ENCODE measurements at regions not wholly inside any gene's neighbourhood (a gene's known extent, or its start where the extent isn't known, plus 50 kb on each side); places are given as distances from the start of the nearest gene placed in this dataset.
"Not testable (repeated sequence)": the region's sequence is repeated elsewhere in the genome, so short reads cannot be mapped to it uniquely, and the experiment has no call there.

GRCh38 chrX:96094616-96095015 is 590.0 kb upstream of the DIAPH2 start:
- intact Hi-C loops (cut with DNase I): loop anchor here (10.0 kb wide), 1 partner anchor 1850 kb away; no protein-coding TSS in a partner anchor
- Histone ChIP-seq H3K4me3 (no peak overlapping the region), H3K27me3 (no peaks in the 10 kb centered on the region), H3K27ac (no peak overlapping the region), H3K36me3 (no peaks in the 10 kb centered on the region), H3K4me1 (no peaks in the 10 kb centered on the region), H3K9me3 (no peaks in the 10 kb centered on the region)
- TF ChIP-seq POLR2AphosphoS5 (IDR thresholded peaks at IDR 0.05; ENCODE audit: insufficient read depth in 1 of 2, low read depth in 1 of 2) (no peak), POLR2A (IDR thresholded peaks at IDR 0.05) (no peak), CTCF (IDR thresholded peaks at IDR 0.05) (no peak)
- no peak for DNase-seq (ENCODE audit: extremely low spot score in 2 of 2)

GRCh38 chrX:96098471-96098870 is 586.2 kb upstream of the DIAPH2 start:
- no peaks in the 10 kb centered on the region for H3K4me1 ChIP-seq
- intact Hi-C loops (cut with DNase I): loop anchor here (10.0 kb wide), 1 partner anchor 1854 kb away; no protein-coding TSS in a partner anchor
- H3K36me3 ChIP-seq: no peaks in the 10 kb centered on the region

GRCh38 chrX:96102997-96103396 is 581.6 kb upstream of the DIAPH2 start:
- no peaks in the 10 kb centered on the region for H3K36me3 ChIP-seq
- no peak overlapping the region for H3K27ac ChIP-seq
- H3K9me3 ChIP-seq: no peaks in the 10 kb centered on the region
- DNase-seq (ENCODE audit: extremely low spot score in 2 of 2): no peak
- intact Hi-C loops (cut with DNase I): no loop called here
- no peaks in the 10 kb centered on the region for H3K4me1 ChIP-seq
- no peak overlapping the region for H3K4me3 ChIP-seq
- no peaks in the 10 kb centered on the region for H3K27me3 ChIP-seq
- no peak for TF ChIP-seq CTCF (IDR thresholded peaks at IDR 0.05)
- TF ChIP-seq POLR2AphosphoS5 (IDR thresholded peaks at IDR 0.05; ENCODE audit: insufficient read depth in 1 of 2, low read depth in 1 of 2): no peak
- no peak for TF ChIP-seq POLR2A (IDR thresholded peaks at IDR 0.05)

More at GRCh38 chrX:96098471-96098870, 586.2 kb upstream of the DIAPH2 start:
- DNase-seq (ENCODE audit: extremely low spot score in 2 of 2): no peak
- H3K27ac ChIP-seq: no peak overlapping the region
- no peaks in the 10 kb centered on the region for H3K9me3 ChIP-seq
- no peak overlapping the region for H3K4me3 ChIP-seq
- no peaks in the 10 kb centered on the region for H3K27me3 ChIP-seq
- TF ChIP-seq CTCF (IDR thresholded peaks at IDR 0.05) (no peak), POLR2A (IDR thresholded peaks at IDR 0.05) (no peak), POLR2AphosphoS5 (IDR thresholded peaks at IDR 0.05; ENCODE audit: insufficient read depth in 1 of 2, low read depth in 1 of 2) (no peak)

- intact Hi-C loops (cut with DNase I): no loop called here
- Histone ChIP-seq H3K4me1 (no peaks in the 10 kb centered on the region), H3K36me3 (no peaks in the 10 kb centered on the region), H3K27me3 (no peaks in the 10 kb centered on the region), H3K27ac (no peak overlapping the region), H3K4me3 (no peak overlapping the region), H3K9me3 (no peaks in the 10 kb centered on the region)
- no peak for DNase-seq (ENCODE audit: extremely low spot score in 2 of 2)
- TF ChIP-seq CTCF (IDR thresholded peaks at IDR 0.05): no peak
- no peak for TF ChIP-seq POLR2AphosphoS5 (IDR thresholded peaks at IDR 0.05; ENCODE audit: insufficient read depth in 1 of 2, low read depth in 1 of 2)
- no peak for TF ChIP-seq POLR2A (IDR thresholded peaks at IDR 0.05)
Observed at GRCh38 chrX:96112689-96113088, 572.0 kb upstream of the DIAPH2 start.

GRCh38 chrX:96126182-96126581 is 558.5 kb upstream of the DIAPH2 start:
- Histone ChIP-seq H3K4me1 (no peaks in the 10 kb centered on the region), H3K36me3 (no peaks in the 10 kb centered on the region), H3K4me3 (no peak overlapping the region), H3K27me3 (no peaks in the 10 kb centered on the region), H3K27ac (no peak overlapping the region), H3K9me3 (no peaks in the 10 kb centered on the region)
- intact Hi-C loops (cut with DNase I): no loop called here
- TF ChIP-seq POLR2A (IDR thresholded peaks at IDR 0.05) (no peak), CTCF (IDR thresholded peaks at IDR 0.05) (no peak), POLR2AphosphoS5 (IDR thresholded peaks at IDR 0.05; ENCODE audit: insufficient read depth in 1 of 2, low read depth in 1 of 2) (no peak)
- DNase-seq (ENCODE audit: extremely low spot score in 2 of 2): no peak

GRCh38 chrX:96128058-96128457 is 556.6 kb upstream of the DIAPH2 start:
- H3K36me3 ChIP-seq; H3K4me1 ChIP-seq; DNase-seq (ENCODE audit: extremely low spot score in 2 of 2); intact Hi-C loops (cut with DNase I); H3K9me3 ChIP-seq; H3K4me3 ChIP-seq; H3K27ac ChIP-seq; H3K27me3 ChIP-seq: not testable (repeated sequence)
